T-cell (primary cell): ENCODE measurements at regions not wholly inside any gene's neighbourhood (a gene's known extent, or its start where the extent isn't known, plus 50 kb on each side); places are given as distances from the start of the nearest gene placed in this dataset.

ENCODE experiments used
- ATAC-seq, 4 experiments: fragments of 200-7000 bp in 3 of 4; fragments of 150-1000 bp in 1 of 4; cut with Tn5 transposase; replicated peaks in 1 of 4; 1 replicate in 3 of 4; 2 replicates in 1 of 4; pipeline ENCODE4 v1.10.0; 2021; ENCODE audit warnings: moderate library complexity in 3 of 4, mild to moderate bottlenecking in 2 of 4, moderate number of reproducible peaks in 1 of 4
- CTCF ChIA-PET, 2 donors: fragments of 300-600 bp; sonication (Branson Sonifier 250); formaldehyde crosslinking; loops; one replicate each; lab custom pipeline; 2022; ENCODE audit warnings: antibody characterized with exemption in 2 of 2; lab: Charles Lee
- POLR2A ChIA-PET, 2 donors: fragments of 300-600 bp; sonication (Branson Sonifier 250); formaldehyde crosslinking; loops; one replicate each; lab custom pipeline; 2022; ENCODE audit warnings: antibody characterized with exemption in 2 of 2; lab: Charles Lee
- DNase-seq, 35 experiments: peaks; one replicate each; pipeline versions ENCODE4 v3.0.0 to v3.0.0-alpha.2; 2013 to 2023
- H3K27ac ChIP-seq: one replicate; pipeline ENCODE4 v1.5.1; 2013; ENCODE audit warnings: low read length
- H3K27me3 ChIP-seq, 2 experiments: replicated peaks in 1 of 2; 1 replicate in 1 of 2; 2 replicates in 1 of 2; pipeline versions ENCODE4 v1.6.1 to v1.7.0; 2013; ENCODE audit warnings: low read length in 1 of 2, mixed read lengths in 1 of 2; ENCODE audit not compliant: control insufficient read depth in 2 of 2, insufficient read depth in 2 of 2; ENCODE audit errors: extremely low read depth in 1 of 2
- H3K36me3 ChIP-seq, 2 donors: 1 replicate in 1 of 2; 2 replicates in 1 of 2; pipeline versions ENCODE4 v1.6.1 to v1.7.0; 2013; ENCODE audit warnings: low read length in 1 of 2; ENCODE audit not compliant: control insufficient read depth in 2 of 2, insufficient read depth in 1 of 2; ENCODE audit errors: extremely low read depth in 1 of 2
- H3K4me1 ChIP-seq, 2 experiments: 1 replicate in 1 of 2; 2 replicates in 1 of 2; pipeline versions ENCODE4 v1.6.1 to v1.7.0; 2013; ENCODE audit warnings: low read length in 2 of 2, mixed read lengths in 1 of 2; ENCODE audit not compliant: insufficient read depth in 2 of 2, control insufficient read depth in 1 of 2; ENCODE audit errors: extremely low read depth in 1 of 2
- H3K4me3 ChIP-seq, 2 donors: 1 replicate in 1 of 2; 2 replicates in 1 of 2; pipeline versions ENCODE4 v1.5.1 to v1.7.0; 2013; ENCODE audit warnings: mild to moderate bottlenecking in 2 of 2, low read length in 1 of 2, moderate library complexity in 1 of 2; ENCODE audit not compliant: control insufficient read depth in 1 of 2; ENCODE audit errors: extremely low read depth in 1 of 2
- H3K9me3 ChIP-seq: 2 replicates; pipeline ENCODE4 v1.7.0; 2013
- H3K27ac Mint-ChIP-seq, 2 donors: one replicate each; pipeline ENCODE4 v1.8.0; 2020 to 2021; ENCODE audit warnings: mild to moderate bottlenecking in 2 of 2, mixed read lengths in 2 of 2
- H3K27me3 Mint-ChIP-seq, 2 donors: one replicate each; pipeline ENCODE4 v1.8.0; 2021 to 2022; ENCODE audit warnings: mixed read lengths in 2 of 2
- H3K36me3 Mint-ChIP-seq: one replicate; pipeline ENCODE4 v1.8.0; 2021; ENCODE audit warnings: mixed read lengths
- H3K4me1 Mint-ChIP-seq, 3 donors: one replicate each; pipeline ENCODE4 v1.8.0; 2020 to 2022; ENCODE audit warnings: mixed read lengths in 3 of 3, mild to moderate bottlenecking in 1 of 3
- H3K4me3 Mint-ChIP-seq, 3 donors: one replicate each; pipeline ENCODE4 v1.8.0; 2020 to 2022; ENCODE audit warnings: mild to moderate bottlenecking in 3 of 3, mixed read lengths in 3 of 3, moderate library complexity in 3 of 3
- H3K9me3 Mint-ChIP-seq, 3 donors: one replicate each; pipeline ENCODE4 v1.8.0; 2020 to 2022; ENCODE audit warnings: mixed read lengths in 3 of 3
- WGBS: methylation state at CpG from one replicate; pipeline ENCODE4 v1.1.5; 2013; ENCODE audit warnings: missing lambda C conversion rate; ENCODE audit not compliant: insufficient coverage; 5-methylcytosine and 5-hydroxymethylcytosine counted together

DNA sequence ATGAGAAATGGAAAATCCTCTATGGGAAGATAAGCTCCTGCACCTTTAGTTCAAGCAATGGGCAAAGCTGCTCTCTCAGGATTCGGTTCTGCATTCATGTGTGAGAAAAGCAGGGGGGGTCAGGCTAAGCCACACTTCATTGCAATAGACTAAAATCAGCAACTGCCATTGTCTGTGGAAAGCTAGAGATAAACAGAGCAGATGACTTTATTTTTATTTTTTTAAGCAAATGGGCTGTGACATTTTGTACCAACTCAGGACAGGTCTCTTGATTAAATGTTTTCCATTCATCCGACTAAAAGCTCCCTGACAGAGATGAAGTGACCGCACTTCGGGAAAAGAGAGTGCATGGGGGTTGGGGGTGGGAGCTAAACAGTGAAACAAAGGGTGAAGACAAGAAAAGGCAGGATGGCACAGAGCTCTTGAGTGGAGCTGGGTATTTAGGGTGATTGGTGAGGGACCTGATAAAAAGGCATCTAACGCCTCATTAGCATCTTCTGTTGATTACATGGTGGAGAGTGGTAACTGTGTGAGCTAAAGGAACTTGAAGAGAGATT, 987.4 kb downstream of the TUSC7 start:
- H3K36me3 Mint-ChIP-seq = no peaks in the 10 kb centered on the region
- H3K27me3 ChIP-seq = no peaks in the 10 kb centered on the region
- no peaks in the 10 kb centered on the region for H3K27me3 Mint-ChIP-seq
- H3K9me3 ChIP-seq = no peaks in the 10 kb centered on the region
- H3K36me3 ChIP-seq = no peaks in the 10 kb centered on the region
- DNase-seq (no peak), ATAC-seq (no peak)
- no peak overlapping the region for H3K27ac Mint-ChIP-seq
- H3K27ac ChIP-seq = no peak overlapping the region
- no peaks in the 10 kb centered on the region for H3K4me1 Mint-ChIP-seq
- ChIA-PET POLR2A (no interaction called here), CTCF (interaction anchor here (0.7 to 1.1 kb wide), 2 partner anchors 11 to 352 kb away, joined by 3 read pairs; no protein-coding TSS in a partner anchor)
- H3K4me3 ChIP-seq = no peak overlapping the region
- 80% methylated on average over 4 of the region's 5 CpGs for WGBS
- H3K9me3 Mint-ChIP-seq = peaks cover 0 to 14% (median 8%) of the 10 kb centered on the region in 3 donors
- no peak overlapping the region for H3K4me3 Mint-ChIP-seq
- H3K4me1 ChIP-seq = no peaks in the 10 kb centered on the region

DNA sequence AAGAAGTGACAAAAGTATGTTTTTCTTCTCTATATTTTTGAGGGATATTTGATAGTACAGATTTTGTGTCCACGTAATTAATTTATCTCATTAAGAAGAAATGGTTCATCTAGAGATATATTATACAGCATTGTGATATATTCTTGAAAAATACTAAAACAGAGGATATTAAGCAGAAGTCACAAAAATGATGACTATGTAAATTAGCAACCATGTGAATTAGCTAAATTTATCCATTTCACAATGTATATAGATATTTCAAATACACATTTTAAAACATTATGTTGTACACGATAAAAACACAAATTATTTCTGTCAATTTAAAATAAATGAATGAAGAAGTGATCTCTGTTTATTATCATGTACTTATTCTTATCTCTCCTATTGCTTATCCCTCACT, 989.5 kb downstream of the TUSC7 start:
- Histone ChIP-seq H3K27ac (no peak overlapping the region), H3K4me1 (no peaks in the 10 kb centered on the region), H3K36me3 (no peaks in the 10 kb centered on the region), H3K9me3 (no peaks in the 10 kb centered on the region), H3K4me3 (no peak overlapping the region), H3K27me3 (no peaks in the 10 kb centered on the region)
- ATAC-seq = no peak
- Mint-ChIP-seq H3K4me1 (no peaks in the 10 kb centered on the region), H3K36me3 (no peaks in the 10 kb centered on the region), H3K4me3 (no peak overlapping the region), H3K9me3 (peaks cover 0 to 20% (median 13%) of the 10 kb centered on the region in 3 donors), H3K27me3 (no peaks in the 10 kb centered on the region), H3K27ac (no peak overlapping the region)
- WGBS = no CpG with 5 or more reads among the region's 2 CpGs
- CTCF ChIA-PET = no interaction called here
- POLR2A ChIA-PET = no interaction called here
- DNase-seq = no peak

DNA sequence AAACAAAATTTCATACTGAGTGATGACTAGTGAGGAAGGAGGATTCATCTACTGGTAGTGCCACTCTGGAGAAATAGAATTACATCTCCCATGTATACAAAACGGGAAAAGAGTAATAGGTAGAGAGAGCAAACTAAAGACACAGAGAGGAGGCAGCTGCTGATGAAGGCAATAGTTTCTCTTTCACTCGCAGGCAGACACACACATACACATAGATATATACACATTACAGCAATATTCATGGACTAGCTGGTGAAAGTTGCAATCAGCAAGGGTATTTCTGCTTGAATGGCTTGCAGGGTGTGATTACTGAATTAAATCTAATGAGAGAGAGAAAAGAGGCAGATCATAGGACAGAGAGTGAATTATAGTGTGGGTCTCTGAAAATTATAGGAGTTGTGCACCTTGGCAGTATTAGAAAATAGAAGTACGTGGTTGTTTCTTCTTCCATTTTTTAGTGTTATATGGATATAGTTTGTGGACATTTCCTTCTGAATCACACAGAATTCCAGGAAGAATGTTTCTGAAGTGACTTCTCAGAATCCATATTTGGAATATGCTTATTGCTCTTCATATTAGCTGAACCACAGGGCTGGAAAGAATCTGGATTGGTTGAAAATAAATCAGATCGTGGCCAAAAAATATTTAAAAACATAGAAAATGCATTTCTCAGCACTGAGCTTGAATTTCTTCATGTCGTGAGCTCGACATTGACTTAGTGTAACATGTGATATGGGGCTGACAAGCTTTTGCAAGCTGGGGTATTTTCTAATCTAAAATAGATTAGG, 991.2 kb downstream of the TUSC7 start:
- no peaks in the 10 kb centered on the region for H3K9me3 ChIP-seq
- H3K4me1 ChIP-seq = no peaks in the 10 kb centered on the region
- Mint-ChIP-seq H3K27ac (no peak overlapping the region), H3K4me1 (no peaks in the 10 kb centered on the region), H3K27me3 (no peaks in the 10 kb centered on the region), H3K36me3 (no peaks in the 10 kb centered on the region), H3K4me3 (no peak overlapping the region), H3K9me3 (peaks cover 0 to 10% (median 8%) of the 10 kb centered on the region in 3 donors)
- no peak overlapping the region for H3K27ac ChIP-seq
- H3K4me3 ChIP-seq = no peak overlapping the region
- ChIA-PET POLR2A (no interaction called here), CTCF (no interaction called here)
- WGBS = 70% methylated on average over 2 of the region's 6 CpGs
- H3K36me3 ChIP-seq = no peaks in the 10 kb centered on the region
- H3K27me3 ChIP-seq = no peaks in the 10 kb centered on the region
- ATAC-seq (no peak), DNase-seq (no peak)

DNA sequence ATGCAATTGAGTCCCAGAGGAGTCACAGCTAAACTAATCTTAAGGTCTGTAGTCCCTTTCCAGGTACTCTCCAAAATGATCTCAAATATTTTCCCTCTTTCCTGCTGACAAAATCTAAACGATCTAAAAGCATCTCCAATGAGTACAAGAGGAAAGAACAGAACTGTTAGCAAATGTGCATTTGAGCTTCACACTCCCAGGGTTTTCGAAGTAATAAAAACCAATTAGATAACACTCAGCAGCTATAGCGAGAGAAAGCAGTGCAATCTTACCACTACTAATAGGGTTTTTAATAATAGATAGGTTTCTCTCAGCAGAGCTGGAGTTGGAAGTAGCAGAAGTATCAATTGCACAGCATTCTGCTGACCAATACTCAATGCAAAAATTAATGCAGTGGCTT, 995.4 kb downstream of the TUSC7 start:
- Mint-ChIP-seq H3K4me1 (no peaks in the 10 kb centered on the region), H3K9me3 (peaks cover 2 to 10% (median 5%) of the 10 kb centered on the region in 3 donors), H3K27ac (no peak overlapping the region), H3K4me3 (no peak overlapping the region), H3K27me3 (no peaks in the 10 kb centered on the region), H3K36me3 (no peaks in the 10 kb centered on the region)
- DNase-seq = no peak
- POLR2A ChIA-PET = no interaction called here
- Histone ChIP-seq H3K4me1 (no peaks in the 10 kb centered on the region), H3K27me3 (no peaks in the 10 kb centered on the region), H3K9me3 (no peaks in the 10 kb centered on the region), H3K27ac (no peak overlapping the region), H3K4me3 (no peak overlapping the region), H3K36me3 (no peaks in the 10 kb centered on the region)
- no peak for ATAC-seq
- no CpG with 5 or more reads among the region's 3 CpGs for WGBS
- CTCF ChIA-PET = no interaction called here

DNA sequence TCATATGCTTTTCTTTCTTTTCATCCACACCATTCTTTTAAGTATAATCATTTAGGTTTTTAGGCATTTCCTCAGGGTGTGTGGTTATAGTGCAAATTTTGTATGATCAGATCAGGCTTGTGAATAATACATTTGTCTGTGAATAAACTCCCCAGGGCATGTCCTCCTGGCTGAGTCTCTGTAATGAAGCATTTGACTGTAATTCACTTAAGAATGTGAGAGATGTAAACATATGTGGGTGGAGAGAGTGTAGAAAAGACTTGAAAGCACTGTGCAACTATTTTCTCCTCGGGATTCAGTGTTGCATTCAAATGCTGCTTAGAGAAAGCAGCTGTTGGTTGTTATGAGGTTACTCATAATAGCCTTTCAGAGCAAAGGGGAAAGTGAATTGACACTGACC, 996.5 kb downstream of the TUSC7 start:
- H3K27me3 ChIP-seq = no peaks in the 10 kb centered on the region
- no peaks in the 10 kb centered on the region for H3K4me1 Mint-ChIP-seq
- H3K36me3 ChIP-seq = no peaks in the 10 kb centered on the region
- POLR2A ChIA-PET = no interaction called here
- H3K4me1 ChIP-seq = no peaks in the 10 kb centered on the region
- no peak overlapping the region for H3K4me3 Mint-ChIP-seq
- H3K27ac ChIP-seq = no peak overlapping the region
- no peaks in the 10 kb centered on the region for H3K9me3 ChIP-seq
- DNase-seq = no peak
- H3K9me3 Mint-ChIP-seq = peaks cover 2 to 6% (median 5%) of the 10 kb centered on the region in 3 donors
- H3K27ac Mint-ChIP-seq = no peak overlapping the region
- H3K27me3 Mint-ChIP-seq = no peaks in the 10 kb centered on the region
- 57% methylated on average over 1 of the region's 1 CpG for WGBS
- H3K36me3 Mint-ChIP-seq = no peaks in the 10 kb centered on the region
- no peak overlapping the region for H3K4me3 ChIP-seq
- ATAC-seq = no peak
- CTCF ChIA-PET = no interaction called here

DNA sequence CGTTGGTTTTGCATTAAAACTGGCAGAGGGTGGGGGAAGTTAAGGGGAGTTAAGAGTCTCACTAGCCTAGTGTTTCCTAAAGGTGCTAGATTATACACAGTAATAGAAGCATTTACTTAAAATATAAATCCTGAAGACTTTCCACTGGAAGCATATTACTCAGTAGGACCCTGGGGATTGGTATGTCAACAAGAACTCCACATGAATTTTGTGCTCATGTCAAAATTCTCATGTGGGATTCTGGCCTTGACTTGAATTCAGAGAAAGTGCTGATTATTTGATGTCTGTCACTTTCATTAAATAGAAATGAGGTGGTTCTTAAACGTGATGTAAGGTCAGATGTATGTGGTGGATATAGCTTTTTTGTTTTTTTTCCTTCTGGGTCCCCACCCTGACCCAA, 997.2 kb downstream of the TUSC7 start:
- no peak overlapping the region for H3K4me3 ChIP-seq
- no peaks in the 10 kb centered on the region for H3K27me3 Mint-ChIP-seq
- no peaks in the 10 kb centered on the region for H3K9me3 ChIP-seq
- no peak overlapping the region for H3K27ac Mint-ChIP-seq
- H3K9me3 Mint-ChIP-seq = peaks cover 2 to 6% (median 5%) of the 10 kb centered on the region in 3 donors
- no peaks in the 10 kb centered on the region for H3K4me1 Mint-ChIP-seq
- no peaks in the 10 kb centered on the region for H3K4me1 ChIP-seq
- CTCF ChIA-PET = no interaction called here
- WGBS = no CpG with 5 or more reads among the region's 2 CpGs
- POLR2A ChIA-PET = no interaction called here
- no peaks in the 10 kb centered on the region for H3K36me3 ChIP-seq
- no peak for ATAC-seq
- DNase-seq = no peak
- no peak overlapping the region for H3K27ac ChIP-seq
- H3K27me3 ChIP-seq = no peaks in the 10 kb centered on the region
- H3K36me3 Mint-ChIP-seq = no peaks in the 10 kb centered on the region
- no peak overlapping the region for H3K4me3 Mint-ChIP-seq
